ENCODE measurements at regions not wholly inside any gene's neighbourhood (a gene's known extent, or its start where the extent isn't known, plus 50 kb on each side); places are given as distances from the start of the nearest gene placed in this dataset.

DNA sequence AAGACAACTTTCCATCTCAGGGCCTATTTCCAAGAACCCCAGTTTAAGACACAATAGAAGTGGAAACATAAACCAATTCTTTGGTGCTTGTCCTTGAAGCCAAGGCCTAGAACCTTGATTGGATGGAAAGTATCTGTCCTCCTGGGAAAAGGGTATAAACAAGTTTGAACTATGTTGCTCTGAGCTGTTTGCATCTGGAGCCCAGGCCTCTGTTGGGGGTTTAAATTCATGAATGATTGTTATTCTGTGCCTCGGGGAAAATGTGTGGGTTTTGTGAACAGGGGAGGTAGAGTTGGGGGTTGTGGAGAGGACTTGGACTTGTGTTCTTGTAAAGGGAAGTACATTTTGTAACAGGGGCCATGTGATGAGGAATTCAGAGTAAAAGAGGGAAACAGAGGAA is 406.1 kb downstream of the SLC4A3 start:
- intact Hi-C loops (cut with micrococcal nuclease), result no loop called here
- Histone ChIP-seq H4K20me1 (ENCODE audit: low read length) (no peaks in the 10 kb centered on the region), H3K4me1 (ENCODE audit: insufficient read depth, low read length) (peaks cover 23% of the 10 kb centered on the region), H3K4me3 (ENCODE audit: low read length) (no peak overlapping the region), H2AFZ (ENCODE audit: low read length) (no peak overlapping the region), H3K9me3 (ENCODE audit: low read length) (no peaks in the 10 kb centered on the region), H3K9me2 (replicated peaks; ENCODE audit: low read length) (no peaks in the 10 kb centered on the region; the same call in 1 of the 2 replicates), H3K79me2 (ENCODE audit: low read length) (no peaks in the 10 kb centered on the region), H3K27me3 (ENCODE audit: low read length) (no peaks in the 10 kb centered on the region), H3K27ac (ENCODE audit: low read length) (no peak overlapping the region), H3F3A (ENCODE audit: low read length, unreplicated experiment) (no peaks in the 10 kb centered on the region), H3K36me3 (ENCODE audit: low read depth, low read length) (no peaks in the 10 kb centered on the region), H3K4me2 (ENCODE audit: low read length) (no peak overlapping the region), H3K9ac (ENCODE audit: low read length) (no peak overlapping the region)
- ChIA-PET CTCF (no interaction called here), POLR2A (ENCODE audit: unreplicated experiment) (no interaction called here)
- DNase-seq, result no peak
- ATAC-seq, result no peak
- no TSS peak for BruUV-seq (replicated peaks)
- TF ChIP-seq, protein P1, sequence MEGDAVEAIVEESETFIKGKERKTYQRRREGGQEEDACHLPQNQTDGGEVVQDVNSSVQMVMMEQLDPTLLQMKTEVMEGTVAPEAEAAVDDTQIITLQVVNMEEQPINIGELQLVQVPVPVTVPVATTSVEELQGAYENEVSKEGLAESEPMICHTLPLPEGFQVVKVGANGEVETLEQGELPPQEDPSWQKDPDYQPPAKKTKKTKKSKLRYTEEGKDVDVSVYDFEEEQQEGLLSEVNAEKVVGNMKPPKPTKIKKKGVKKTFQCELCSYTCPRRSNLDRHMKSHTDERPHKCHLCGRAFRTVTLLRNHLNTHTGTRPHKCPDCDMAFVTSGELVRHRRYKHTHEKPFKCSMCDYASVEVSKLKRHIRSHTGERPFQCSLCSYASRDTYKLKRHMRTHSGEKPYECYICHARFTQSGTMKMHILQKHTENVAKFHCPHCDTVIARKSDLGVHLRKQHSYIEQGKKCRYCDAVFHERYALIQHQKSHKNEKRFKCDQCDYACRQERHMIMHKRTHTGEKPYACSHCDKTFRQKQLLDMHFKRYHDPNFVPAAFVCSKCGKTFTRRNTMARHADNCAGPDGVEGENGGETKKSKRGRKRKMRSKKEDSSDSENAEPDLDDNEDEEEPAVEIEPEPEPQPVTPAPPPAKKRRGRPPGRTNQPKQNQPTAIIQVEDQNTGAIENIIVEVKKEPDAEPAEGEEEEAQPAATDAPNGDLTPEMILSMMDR (conservative IDR thresholded peaks at IDR 0.05; ENCODE audit: low read depth, low read length), result no peak
- no peak for TF ChIP-seq EZH2 (IDR thresholded peaks at IDR 0.05; ENCODE audit: low read length, unreplicated experiment)
- TF ChIP-seq EZH2phosphoT487 (IDR thresholded peaks at IDR 0.05; ENCODE audit: borderline replicate concordance, low read length), result no peak

GRCh38 chr2:220034426-220035130 is 407.1 kb downstream of the SLC4A3 start:
- ATAC-seq (peak; percentile 84), DNase-seq (peak; percentile 58)
- no peaks in the 10 kb centered on the region; the same call in 1 of the 2 replicates for H3K9me2 ChIP-seq (replicated peaks; ENCODE audit: low read length)
- H3K27me3 ChIP-seq (ENCODE audit: low read length), result no peaks in the 10 kb centered on the region
- H3K4me2 ChIP-seq (ENCODE audit: low read length), result peak overlapping the region; percentile 26
- BruUV-seq (replicated peaks), result no TSS peak
- no peak overlapping the region for H3K4me3 ChIP-seq (ENCODE audit: low read length)
- no peaks in the 10 kb centered on the region for H3F3A ChIP-seq (ENCODE audit: low read length, unreplicated experiment)
- H3K9me3 ChIP-seq (ENCODE audit: low read length), result no peaks in the 10 kb centered on the region
- POLR2A ChIA-PET (ENCODE audit: unreplicated experiment), result no interaction called here
- H2AFZ ChIP-seq (ENCODE audit: low read length), result 0 out of 2 replicates have a peak overlapping the region, but pooled peaks have one; percentile 1
- intact Hi-C loops (cut with micrococcal nuclease), result no loop called here
- TF ChIP-seq EZH2phosphoT487 (IDR thresholded peaks at IDR 0.05; ENCODE audit: borderline replicate concordance, low read length) (no peak), EZH2 (IDR thresholded peaks at IDR 0.05; ENCODE audit: low read length, unreplicated experiment) (no peak)
- TF ChIP-seq, protein P1 (conservative IDR thresholded peaks at IDR 0.05; ENCODE audit: low read depth, low read length), result no peak
- no peaks in the 10 kb centered on the region for H3K79me2 ChIP-seq (ENCODE audit: low read length)
- H3K36me3 ChIP-seq (ENCODE audit: low read depth, low read length), result no peaks in the 10 kb centered on the region
- H3K9ac ChIP-seq (ENCODE audit: low read length), result no peak overlapping the region
- CTCF ChIA-PET, result interaction anchor here (0.6 kb wide), 1 partner anchor 198 kb away, joined by 3 read pairs; no protein-coding TSS in a partner anchor
- peaks cover 13% of the 10 kb centered on the region for H3K4me1 ChIP-seq (ENCODE audit: insufficient read depth, low read length)
- H3K27ac ChIP-seq (ENCODE audit: low read length), result peak overlapping the region; percentile 9; the same call in 1 of the 2 replicates
- no peaks in the 10 kb centered on the region for H4K20me1 ChIP-seq (ENCODE audit: low read length)

DNA sequence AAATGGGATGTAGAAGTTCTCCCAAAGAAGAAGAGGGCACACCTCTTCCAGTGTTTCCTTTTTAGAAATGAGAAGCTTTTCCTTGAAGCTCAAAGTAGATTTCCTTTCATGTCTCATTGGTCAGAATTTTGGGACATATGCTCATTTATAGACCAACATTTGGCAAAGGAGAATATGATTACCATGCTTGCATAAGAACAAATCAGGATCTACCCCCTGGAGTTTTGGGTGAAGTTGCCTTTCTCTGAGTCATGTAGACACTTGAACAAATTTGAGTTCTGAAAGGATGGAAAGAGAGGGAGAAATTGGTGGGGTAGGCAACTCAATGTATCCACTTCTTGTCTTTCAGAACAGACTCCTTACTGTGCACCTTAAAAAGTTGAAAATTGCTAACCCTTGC is 409.0 kb downstream of the SLC4A3 start:
- no peaks in the 10 kb centered on the region for H3K9me3 ChIP-seq (ENCODE audit: low read length)
- H3K27me3 ChIP-seq (ENCODE audit: low read length), result no peaks in the 10 kb centered on the region
- no peaks in the 10 kb centered on the region for H3F3A ChIP-seq (ENCODE audit: low read length, unreplicated experiment)
- intact Hi-C loops (cut with micrococcal nuclease), result no loop called here
- no peaks in the 10 kb centered on the region for H3K79me2 ChIP-seq (ENCODE audit: low read length)
- no peaks in the 10 kb centered on the region for H3K36me3 ChIP-seq (ENCODE audit: low read depth, low read length)
- H3K9ac ChIP-seq (ENCODE audit: low read length), result no peak overlapping the region
- no peaks in the 10 kb centered on the region for H4K20me1 ChIP-seq (ENCODE audit: low read length)
- ATAC-seq (no peak), DNase-seq (no peak)
- no peak overlapping the region for H3K27ac ChIP-seq (ENCODE audit: low read length)
- no peaks in the 10 kb centered on the region; the same call in 1 of the 2 replicates for H3K9me2 ChIP-seq (replicated peaks; ENCODE audit: low read length)
- TF ChIP-seq EZH2phosphoT487 (IDR thresholded peaks at IDR 0.05; ENCODE audit: borderline replicate concordance, low read length), result no peak
- TF ChIP-seq, protein P1 (conservative IDR thresholded peaks at IDR 0.05; ENCODE audit: low read depth, low read length), result no peak
- no peak for TF ChIP-seq EZH2 (IDR thresholded peaks at IDR 0.05; ENCODE audit: low read length, unreplicated experiment)
- H3K4me2 ChIP-seq (ENCODE audit: low read length), result no peak overlapping the region
- BruUV-seq (replicated peaks), result no TSS peak
- POLR2A ChIA-PET (ENCODE audit: unreplicated experiment), result no interaction called here
- no peak overlapping the region for H2AFZ ChIP-seq (ENCODE audit: low read length)
- H3K4me3 ChIP-seq (ENCODE audit: low read length), result no peak overlapping the region
- H3K4me1 ChIP-seq (ENCODE audit: insufficient read depth, low read length), result peaks cover 13% of the 10 kb centered on the region
- CTCF ChIA-PET, result no interaction called here
